ENCODE measurements at regions not wholly inside any gene's neighbourhood (a gene's known extent, or its start where the extent isn't known, plus 50 kb on each side); places are given as distances from the start of the nearest gene placed in this dataset.

DNA sequence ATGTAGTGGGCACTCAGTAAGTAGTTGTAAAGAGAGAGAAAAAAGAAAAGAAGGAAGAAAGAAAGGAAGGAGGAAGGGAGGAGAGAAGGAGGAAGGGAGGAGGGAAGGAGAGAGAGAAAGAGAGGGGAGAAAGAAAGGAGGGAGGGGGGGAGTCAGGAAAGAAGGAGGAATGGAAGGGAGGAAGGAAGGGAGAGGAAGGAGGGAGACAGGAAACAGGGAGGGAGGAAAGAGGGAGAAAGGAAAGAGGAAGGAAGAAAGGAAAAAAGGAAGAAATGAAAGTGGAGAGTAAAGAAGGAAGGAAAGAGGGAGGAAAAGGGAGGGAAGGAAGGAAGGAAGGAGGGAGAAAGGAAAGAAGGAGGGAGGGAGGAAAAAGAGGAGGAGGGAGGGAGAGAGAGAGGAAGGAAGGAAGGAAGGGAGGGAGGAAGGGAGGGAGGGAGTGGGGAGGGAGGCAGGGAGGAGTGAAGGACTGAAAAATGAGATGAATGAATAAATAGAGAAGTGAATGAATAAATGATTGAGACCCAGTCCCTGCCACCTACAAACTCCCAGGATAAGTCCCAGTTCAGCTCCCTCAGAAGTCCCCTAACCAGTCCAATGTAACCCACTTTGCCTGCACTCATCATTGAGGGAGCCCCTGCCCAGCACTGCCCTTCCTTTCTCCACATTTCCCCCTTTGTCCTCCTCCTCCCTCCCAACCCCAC, 739.0 kb upstream of the TBX3 start:
- Histone ChIP-seq H3K4me2 (peak overlapping the region in 3 of 11 experiments; percentile 26 to 71 (median 51); a peak in 3 of 22 replicates), H3K4me1 (peaks cover 0 to 10% (median 0%) of the 10 kb centered on the region in 10 experiments; a peak in 3 of 20 replicates), H3K9me3 (replicated peaks in 1 of 11) (no peaks in the 10 kb centered on the region), H4K20me1 (no peaks in the 10 kb centered on the region), H3K4me3 (no peak overlapping the region), H3K27me3 (no peaks in the 10 kb centered on the region; a peak in 1 of 22 replicates), H3K36me3 (no peaks in the 10 kb centered on the region), H3K9ac (peak overlapping the region in 1 of 11 experiments; percentile 51; a peak in 2 of 22 replicates), H3K27ac (peak overlapping the region in 2 of 11 experiments; percentile 38 to 45; a peak in 2 of 22 replicates)
- TF ChIP-seq Cebpa-rat (IDR thresholded peaks at IDR 0.05) = no peak

DNA sequence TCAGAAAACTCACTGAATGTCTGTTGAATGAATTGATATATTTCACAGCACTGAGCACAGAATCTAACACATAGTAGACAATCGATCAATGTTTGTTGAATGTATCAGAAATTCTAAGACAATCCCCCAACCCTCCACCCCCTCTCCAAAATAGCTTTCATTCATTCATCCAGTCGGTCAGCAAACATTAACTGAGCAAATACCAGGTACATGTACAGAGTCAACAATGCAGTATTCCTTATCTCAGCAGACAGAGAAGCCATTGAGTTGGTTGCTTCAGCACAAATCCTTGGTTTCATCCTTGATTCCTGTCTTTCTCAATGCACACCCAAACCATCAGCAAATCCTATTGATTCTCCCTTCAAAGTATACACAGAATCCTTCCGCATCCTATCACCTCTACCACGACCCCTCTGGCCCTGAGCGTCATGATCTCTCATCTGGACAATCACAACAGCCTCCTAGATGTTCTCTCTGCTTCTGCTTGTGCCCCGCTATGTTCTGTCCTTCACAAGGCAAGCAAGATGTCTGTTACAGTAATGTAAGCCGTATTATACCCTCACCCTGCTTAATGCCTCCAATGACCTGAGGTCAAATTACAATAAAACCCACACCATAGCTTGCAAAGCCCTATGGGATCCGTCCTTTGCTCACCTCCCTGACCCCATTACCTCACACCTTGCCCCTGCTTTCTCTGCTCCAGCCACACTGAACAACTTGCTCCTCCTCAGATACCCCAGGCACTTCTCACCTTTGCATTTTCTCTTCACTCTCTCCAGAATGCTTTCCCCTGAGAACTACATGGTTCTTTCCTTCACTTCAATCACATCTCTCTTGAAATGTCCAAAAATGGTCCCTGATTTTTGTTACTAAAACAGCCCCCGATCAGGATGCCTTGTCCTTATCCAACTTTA, 738.1 kb upstream of the TBX3 start:
- TF ChIP-seq Cebpa-rat (IDR thresholded peaks at IDR 0.05) = no peak
- H3K9me3 ChIP-seq (replicated peaks in 1 of 11) = no peaks in the 10 kb centered on the region
- H3K36me3 ChIP-seq = no peaks in the 10 kb centered on the region
- no peak overlapping the region for H3K27ac ChIP-seq
- no peak overlapping the region for H3K4me3 ChIP-seq
- H3K4me2 ChIP-seq = no peak overlapping the region
- H3K4me1 ChIP-seq = peaks cover 0 to 10% (median 0%) of the 10 kb centered on the region in 10 experiments; a peak in 3 of 20 replicates
- no peaks in the 10 kb centered on the region; a peak in 1 of 22 replicates for H3K27me3 ChIP-seq
- no peaks in the 10 kb centered on the region for H4K20me1 ChIP-seq
- H3K9ac ChIP-seq = no peak overlapping the region

DNA sequence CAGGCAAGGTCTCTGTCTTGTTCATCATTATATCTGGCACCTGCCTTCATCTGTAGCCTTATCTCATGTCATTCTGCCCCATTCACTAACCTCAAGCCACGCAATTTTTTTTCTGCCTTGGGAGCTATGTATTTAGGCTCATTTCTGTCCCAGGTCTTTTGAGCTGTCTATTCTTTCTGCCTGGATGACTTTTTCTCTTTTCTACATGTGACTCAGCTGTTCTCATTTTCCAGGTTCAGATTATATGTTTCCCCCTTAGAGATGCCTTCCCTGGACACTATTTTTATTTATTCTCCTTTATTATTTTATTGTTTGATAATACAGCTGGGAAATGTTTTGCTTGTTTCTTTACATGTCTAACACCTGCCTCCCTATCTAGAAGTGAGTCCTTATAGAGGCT, 737.4 kb upstream of the TBX3 start:
- Histone ChIP-seq H4K20me1 (no peaks in the 10 kb centered on the region), H3K36me3 (no peaks in the 10 kb centered on the region), H3K27ac (no peak overlapping the region), H3K27me3 (no peaks in the 10 kb centered on the region; a peak in 1 of 22 replicates), H3K9me3 (replicated peaks in 1 of 11) (peaks cover 0 to 3% (median 0%) of the 10 kb centered on the region in 11 experiments; a peak in 1 of 22 replicates), H3K4me1 (peaks cover 0 to 10% (median 0%) of the 10 kb centered on the region in 10 experiments; a peak in 3 of 20 replicates), H3K9ac (no peak overlapping the region), H3K4me3 (no peak overlapping the region), H3K4me2 (no peak overlapping the region)
- no peak for TF ChIP-seq Cebpa-rat (IDR thresholded peaks at IDR 0.05)

DNA sequence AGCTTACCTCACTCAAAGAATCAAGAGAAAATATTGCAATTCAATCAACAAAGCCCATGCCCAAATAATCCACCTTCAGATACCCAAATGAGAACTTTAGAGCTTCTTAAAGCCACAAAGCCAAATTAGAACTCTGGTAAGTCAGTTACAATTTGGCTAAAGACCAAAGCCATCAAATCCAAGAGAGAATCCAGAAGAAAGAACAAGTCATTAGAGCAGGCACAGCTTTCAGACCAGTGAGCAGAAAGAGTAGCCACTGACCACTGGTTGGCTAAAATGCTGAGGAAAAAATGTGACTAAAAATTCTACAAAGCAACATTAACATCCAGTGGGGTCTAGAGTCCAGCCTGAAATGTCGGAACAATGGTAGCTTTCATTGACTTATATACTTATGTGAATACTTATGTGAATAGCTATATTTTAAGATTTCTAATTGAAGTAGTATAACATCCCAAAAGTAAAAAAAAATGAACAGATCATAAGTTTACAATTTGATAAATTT, 735.2 kb upstream of the TBX3 start:
- Histone ChIP-seq H3K9ac (no peak overlapping the region), H3K4me3 (no peak overlapping the region), H3K27me3 (no peaks in the 10 kb centered on the region; a peak in 1 of 22 replicates), H3K4me2 (no peak overlapping the region), H3K36me3 (no peaks in the 10 kb centered on the region), H3K27ac (no peak overlapping the region), H3K4me1 (peaks cover 0 to 10% (median 0%) of the 10 kb centered on the region in 10 experiments; a peak in 3 of 20 replicates), H4K20me1 (no peaks in the 10 kb centered on the region), H3K9me3 (replicated peaks in 1 of 11) (peaks cover 0 to 3% (median 0%) of the 10 kb centered on the region in 11 experiments; a peak in 1 of 22 replicates)
- TF ChIP-seq Cebpa-rat (IDR thresholded peaks at IDR 0.05) = no peak

DNA sequence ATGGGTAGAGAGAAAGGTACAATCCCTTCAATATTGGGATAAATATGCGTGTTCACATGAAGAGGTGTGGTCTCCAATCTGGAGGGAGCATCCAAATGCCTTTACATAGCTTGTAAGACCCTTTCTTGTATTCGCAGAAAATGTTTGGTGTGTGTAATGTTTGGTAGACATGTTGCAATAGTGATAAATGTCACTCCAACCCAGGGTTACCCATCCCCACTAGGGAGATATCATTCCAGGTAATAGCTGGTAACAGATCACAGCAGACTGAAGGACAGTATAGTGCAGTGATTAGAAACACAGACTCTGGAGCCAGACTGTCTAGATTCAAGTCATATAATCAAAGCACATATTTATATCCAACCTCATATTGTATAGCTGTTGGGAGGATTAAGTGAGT, 733.6 kb upstream of the TBX3 start:
- no peaks in the 10 kb centered on the region for H3K27me3 ChIP-seq
- no peak for TF ChIP-seq Cebpa-rat (IDR thresholded peaks at IDR 0.05)
- no peak overlapping the region for H3K4me3 ChIP-seq
- H3K9me3 ChIP-seq (replicated peaks in 1 of 11) = peaks cover 0 to 3% (median 0%) of the 10 kb centered on the region in 11 experiments; a peak in 1 of 22 replicates
- H3K36me3 ChIP-seq = no peaks in the 10 kb centered on the region
- no peak overlapping the region for H3K9ac ChIP-seq
- no peak overlapping the region for H3K27ac ChIP-seq
- no peaks in the 10 kb centered on the region for H4K20me1 ChIP-seq
- no peaks in the 10 kb centered on the region for H3K4me1 ChIP-seq
- no peak overlapping the region for H3K4me2 ChIP-seq

DNA sequence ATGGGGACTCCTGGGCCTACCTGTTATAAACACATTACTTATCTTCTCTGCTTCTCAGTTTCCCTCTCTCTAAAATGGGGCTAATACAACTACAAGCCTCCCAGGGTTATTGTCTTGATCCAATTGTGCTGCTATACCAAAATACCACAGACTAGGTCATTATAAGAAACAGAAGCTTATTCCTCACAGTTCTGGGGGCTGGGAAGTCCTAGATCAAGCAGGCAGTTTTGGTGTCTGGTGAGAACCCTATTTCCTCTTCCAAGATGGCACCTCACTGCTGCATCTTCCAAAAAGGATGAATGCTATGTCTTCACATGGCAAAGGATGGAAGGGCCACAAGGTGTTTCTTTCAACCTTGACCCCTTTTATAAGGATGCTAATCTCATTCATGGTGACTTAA, 732.9 kb upstream of the TBX3 start:
- Histone ChIP-seq H3K27ac (no peak overlapping the region), H3K27me3 (no peaks in the 10 kb centered on the region), H3K4me2 (no peak overlapping the region), H3K4me1 (no peaks in the 10 kb centered on the region), H3K9me3 (replicated peaks in 1 of 11) (peaks cover 0 to 3% (median 0%) of the 10 kb centered on the region in 11 experiments; a peak in 1 of 22 replicates), H3K9ac (no peak overlapping the region), H3K36me3 (no peaks in the 10 kb centered on the region), H4K20me1 (no peaks in the 10 kb centered on the region), H3K4me3 (no peak overlapping the region)
- no peak for TF ChIP-seq Cebpa-rat (IDR thresholded peaks at IDR 0.05)

DNA sequence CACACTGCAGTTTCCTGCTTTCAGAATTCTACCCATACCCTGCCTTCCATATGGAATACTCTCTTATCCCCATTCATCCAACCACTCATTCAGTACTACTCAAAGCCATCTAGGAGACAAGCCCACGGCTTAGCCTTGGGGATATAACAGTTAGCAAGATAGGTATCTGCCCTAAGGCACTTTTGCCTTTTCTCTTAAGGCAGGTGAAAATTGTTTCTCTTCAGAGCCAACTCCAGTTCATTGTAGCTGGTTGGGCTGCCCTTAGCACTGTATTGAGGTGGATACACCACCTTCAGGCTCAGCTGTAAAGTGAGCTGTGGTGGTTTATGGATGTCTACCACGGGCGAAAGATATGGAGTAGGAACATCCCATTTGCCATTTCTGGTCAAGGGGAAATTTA, 729.7 kb upstream of the TBX3 start:
- H3K9ac ChIP-seq = no peak overlapping the region

DNA sequence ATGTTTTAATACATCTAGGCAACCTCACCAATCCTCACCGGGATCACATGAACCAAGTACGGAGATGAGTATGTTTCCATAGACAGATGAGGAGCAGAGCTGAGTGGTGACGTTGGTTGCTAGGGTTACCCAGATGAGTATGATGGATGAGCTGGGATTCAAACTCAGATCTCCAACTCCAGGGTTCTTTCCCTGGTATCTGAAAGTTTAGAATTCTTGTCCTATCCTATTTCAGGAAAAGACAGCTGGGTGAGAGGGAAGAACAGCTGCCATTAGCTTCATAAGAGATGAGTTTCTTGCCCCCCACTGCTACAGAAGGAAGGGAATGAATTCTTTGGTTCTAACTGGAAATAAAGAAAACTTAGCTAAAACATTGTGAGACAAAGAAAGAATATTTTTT, 728.9 kb upstream of the TBX3 start:
- no peak overlapping the region for H3K9ac ChIP-seq
- no peak overlapping the region for H3K27ac ChIP-seq
- H3K4me1 ChIP-seq = no peaks in the 10 kb centered on the region
- TF ChIP-seq Cebpa-rat (IDR thresholded peaks at IDR 0.05) = no peak
- H3K27me3 ChIP-seq = no peaks in the 10 kb centered on the region
- H3K36me3 ChIP-seq = no peaks in the 10 kb centered on the region
- no peaks in the 10 kb centered on the region for H4K20me1 ChIP-seq
- no peak overlapping the region for H3K4me3 ChIP-seq
- H3K9me3 ChIP-seq (replicated peaks in 1 of 11) = peaks cover 0 to 3% (median 0%) of the 10 kb centered on the region in 11 experiments; a peak in 1 of 22 replicates
- H3K4me2 ChIP-seq = no peak overlapping the region

More for the DNA sequence above, 729.7 kb upstream of the TBX3 start:
- Histone ChIP-seq H3K36me3 (no peaks in the 10 kb centered on the region), H3K27ac (no peak overlapping the region), H3K4me3 (no peak overlapping the region), H3K9me3 (replicated peaks in 1 of 11) (peaks cover 0 to 3% (median 0%) of the 10 kb centered on the region in 11 experiments; a peak in 1 of 22 replicates), H3K27me3 (no peaks in the 10 kb centered on the region), H3K4me2 (no peak overlapping the region), H4K20me1 (no peaks in the 10 kb centered on the region), H3K4me1 (no peaks in the 10 kb centered on the region)
- TF ChIP-seq Cebpa-rat (IDR thresholded peaks at IDR 0.05) = no peak

DNA sequence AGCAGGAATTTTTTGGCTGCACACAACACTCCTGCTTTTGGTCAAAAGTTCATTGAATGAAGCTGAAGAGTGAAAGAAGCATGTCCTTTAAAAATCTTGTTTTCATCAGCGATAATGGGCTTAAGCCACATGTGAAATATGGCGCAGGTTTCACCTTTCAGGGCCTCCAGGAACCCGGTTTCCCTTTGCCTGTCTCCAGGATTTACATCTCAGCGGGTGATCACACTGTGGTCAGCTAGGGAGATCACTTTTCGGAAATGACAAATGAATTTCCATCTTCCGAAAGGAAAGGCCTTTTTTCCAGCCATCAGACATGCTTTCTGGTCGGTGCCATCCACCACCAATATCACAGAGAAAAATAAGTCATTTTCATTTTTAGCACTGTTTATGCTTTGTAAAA, 727.1 kb upstream of the TBX3 start:
- no peak overlapping the region for H3K4me2 ChIP-seq
- no peak for TF ChIP-seq Cebpa-rat (IDR thresholded peaks at IDR 0.05)

More for the DNA sequence above, 727.1 kb upstream of the TBX3 start:
- no peaks in the 10 kb centered on the region for H3K36me3 ChIP-seq
- H3K4me3 ChIP-seq = no peak overlapping the region
- no peaks in the 10 kb centered on the region for H3K9me3 ChIP-seq (replicated peaks in 1 of 11)
- no peak overlapping the region for H3K9ac ChIP-seq
- H3K27ac ChIP-seq = no peak overlapping the region
- no peaks in the 10 kb centered on the region for H3K27me3 ChIP-seq
- H3K4me1 ChIP-seq = no peaks in the 10 kb centered on the region
- H4K20me1 ChIP-seq = no peaks in the 10 kb centered on the region

Data from BLaER1 treated with 17β-estradiol and CSF1 and Interleukin-3, amounts not matched to agents 10 nM and 100 nM (cell line).